ENCODE measurements at regions not wholly inside any gene's neighbourhood (a gene's known extent, or its start where the extent isn't known, plus 50 kb on each side); places are given as distances from the start of the nearest gene placed in this dataset.

DNA sequence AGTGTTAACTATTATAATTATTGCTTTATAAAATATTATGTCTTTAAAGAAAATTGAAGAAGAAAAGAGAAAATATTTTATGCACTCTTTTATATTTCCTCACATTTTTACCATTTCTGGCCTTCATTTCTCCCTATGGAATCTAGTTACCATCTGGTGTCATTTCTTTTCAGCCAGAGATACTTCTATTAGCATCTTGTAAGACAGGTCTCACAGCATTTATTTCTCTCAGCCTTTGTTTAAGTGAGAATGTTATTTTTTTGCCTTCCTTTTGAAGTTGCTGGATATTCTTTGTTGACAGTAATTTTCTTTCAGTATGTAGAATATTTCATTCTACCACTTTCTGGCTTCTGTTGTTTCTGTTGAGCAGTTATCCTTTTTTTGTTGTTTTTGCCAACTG is 652.1 kb upstream of the CITED2 start:
- Histone ChIP-seq H3K27me3 (no peaks in the 10 kb centered on the region), H3K79me2 (no peaks in the 10 kb centered on the region), H3K4me3 (no peak overlapping the region), H3K27ac (no peak overlapping the region), H4K20me1 (ENCODE audit: insufficient read depth, poor library complexity, severe bottlenecking) (no peaks in the 10 kb centered on the region), H3K36me3 (replicated peaks; ENCODE audit: insufficient read depth, low read depth) (no peaks in the 10 kb centered on the region), H3K4me1 (ENCODE audit: insufficient read depth) (no peaks in the 10 kb centered on the region), H2AFZ (no peak overlapping the region), H3K9me2 (replicated peaks; ENCODE audit: insufficient read depth) (no peaks in the 10 kb centered on the region), H3K4me2 (no peak overlapping the region), H3K9me3 (ENCODE audit: low read depth) (no peaks in the 10 kb centered on the region)
- TF ChIP-seq EZH2 (IDR thresholded peaks at IDR 0.05; ENCODE audit: borderline replicate concordance) (no peak), EZH2phosphoT487 (IDR thresholded peaks at IDR 0.05; ENCODE audit: low read depth, severe bottlenecking, unreplicated experiment) (no peak)
- TF ChIP-seq, protein P1, sequence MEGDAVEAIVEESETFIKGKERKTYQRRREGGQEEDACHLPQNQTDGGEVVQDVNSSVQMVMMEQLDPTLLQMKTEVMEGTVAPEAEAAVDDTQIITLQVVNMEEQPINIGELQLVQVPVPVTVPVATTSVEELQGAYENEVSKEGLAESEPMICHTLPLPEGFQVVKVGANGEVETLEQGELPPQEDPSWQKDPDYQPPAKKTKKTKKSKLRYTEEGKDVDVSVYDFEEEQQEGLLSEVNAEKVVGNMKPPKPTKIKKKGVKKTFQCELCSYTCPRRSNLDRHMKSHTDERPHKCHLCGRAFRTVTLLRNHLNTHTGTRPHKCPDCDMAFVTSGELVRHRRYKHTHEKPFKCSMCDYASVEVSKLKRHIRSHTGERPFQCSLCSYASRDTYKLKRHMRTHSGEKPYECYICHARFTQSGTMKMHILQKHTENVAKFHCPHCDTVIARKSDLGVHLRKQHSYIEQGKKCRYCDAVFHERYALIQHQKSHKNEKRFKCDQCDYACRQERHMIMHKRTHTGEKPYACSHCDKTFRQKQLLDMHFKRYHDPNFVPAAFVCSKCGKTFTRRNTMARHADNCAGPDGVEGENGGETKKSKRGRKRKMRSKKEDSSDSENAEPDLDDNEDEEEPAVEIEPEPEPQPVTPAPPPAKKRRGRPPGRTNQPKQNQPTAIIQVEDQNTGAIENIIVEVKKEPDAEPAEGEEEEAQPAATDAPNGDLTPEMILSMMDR (IDR thresholded peaks at IDR 0.05; ENCODE audit: poor library complexity): no peak
- no peak for DNase-seq (ENCODE audit: low spot score)

DNA sequence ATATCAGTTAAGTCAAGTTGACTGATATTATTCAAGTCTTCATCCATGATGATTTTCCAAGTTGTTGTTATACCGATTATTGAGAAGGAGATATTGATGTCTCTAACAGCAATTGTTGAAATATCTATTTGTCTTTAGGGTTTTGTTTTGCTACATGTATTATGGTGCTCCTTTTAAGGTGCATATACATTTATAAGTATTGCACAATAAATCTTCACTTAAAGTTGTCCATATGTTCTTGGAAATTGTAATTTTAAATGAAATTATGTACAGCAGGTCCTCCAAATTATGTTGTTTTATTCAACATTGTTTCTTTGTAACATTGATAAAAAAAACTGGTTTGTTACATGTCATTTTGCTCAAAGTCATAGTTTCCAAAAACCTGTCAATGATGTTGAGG is 650.7 kb upstream of the CITED2 start:
- H3K36me3 ChIP-seq (replicated peaks; ENCODE audit: insufficient read depth, low read depth): no peaks in the 10 kb centered on the region
- no peaks in the 10 kb centered on the region for H4K20me1 ChIP-seq (ENCODE audit: insufficient read depth, poor library complexity, severe bottlenecking)
- H3K4me3 ChIP-seq: no peak overlapping the region
- no peaks in the 10 kb centered on the region for H3K79me2 ChIP-seq
- H3K27ac ChIP-seq: no peak overlapping the region
- TF ChIP-seq EZH2phosphoT487 (IDR thresholded peaks at IDR 0.05; ENCODE audit: low read depth, severe bottlenecking, unreplicated experiment) (no peak), EZH2 (IDR thresholded peaks at IDR 0.05; ENCODE audit: borderline replicate concordance) (no peak)
- TF ChIP-seq, protein P1 (IDR thresholded peaks at IDR 0.05; ENCODE audit: poor library complexity): no peak
- no peak overlapping the region for H2AFZ ChIP-seq
- WGBS (ENCODE audit: low lambda C conversion rate, missing lambda C conversion rate): 97% methylated on average over 1 of the region's 1 CpG
- no peaks in the 10 kb centered on the region for H3K9me3 ChIP-seq (ENCODE audit: low read depth)
- no peaks in the 10 kb centered on the region for H3K4me1 ChIP-seq (ENCODE audit: insufficient read depth)
- DNase-seq (ENCODE audit: low spot score): no peak
- no peak overlapping the region for H3K4me2 ChIP-seq
- H3K9me2 ChIP-seq (replicated peaks; ENCODE audit: insufficient read depth): no peaks in the 10 kb centered on the region
- no peaks in the 10 kb centered on the region for H3K27me3 ChIP-seq

DNA sequence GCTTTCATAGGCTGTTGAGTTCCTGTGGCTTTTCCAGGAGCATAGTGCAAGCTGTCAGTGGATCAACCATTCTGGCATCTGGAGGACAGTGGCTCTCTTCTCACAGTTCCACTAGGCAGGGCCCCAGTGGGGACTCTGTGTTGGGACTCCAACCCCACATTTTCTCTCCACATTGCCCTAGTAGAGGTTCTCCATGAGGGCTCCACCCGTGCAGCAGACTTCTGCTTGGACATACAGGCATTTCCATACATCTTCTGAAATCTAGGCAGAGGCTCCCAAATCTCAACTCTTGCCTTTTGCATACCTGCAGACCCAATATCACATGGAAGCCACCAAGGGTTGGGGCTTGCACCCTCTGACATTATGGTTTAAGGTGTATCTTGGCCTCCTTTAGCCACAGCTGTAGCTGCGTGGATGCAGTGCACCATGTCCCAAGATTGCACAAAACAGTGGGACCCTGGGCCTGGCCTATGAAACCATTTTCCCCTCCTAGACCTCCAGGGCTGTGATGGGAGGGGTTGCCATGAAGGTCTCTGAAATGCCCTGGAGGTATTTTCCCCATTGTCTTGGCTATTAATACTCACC is 645.9 kb upstream of the CITED2 start:
- DNase-seq (ENCODE audit: low spot score): no peak
- Histone ChIP-seq H3K4me3 (no peak overlapping the region), H2AFZ (no peak overlapping the region), H3K4me1 (ENCODE audit: insufficient read depth) (peaks cover 15% of the 10 kb centered on the region), H3K27ac (no peak overlapping the region), H3K79me2 (no peaks in the 10 kb centered on the region), H4K20me1 (ENCODE audit: insufficient read depth, poor library complexity, severe bottlenecking) (no peaks in the 10 kb centered on the region), H3K9me2 (replicated peaks; ENCODE audit: insufficient read depth) (no peaks in the 10 kb centered on the region), H3K4me2 (no peak overlapping the region), H3K27me3 (no peaks in the 10 kb centered on the region), H3K9me3 (ENCODE audit: low read depth) (no peaks in the 10 kb centered on the region), H3K36me3 (replicated peaks; ENCODE audit: insufficient read depth, low read depth) (no peaks in the 10 kb centered on the region)
- WGBS (ENCODE audit: low lambda C conversion rate, missing lambda C conversion rate): 89% methylated on average over 2 of the region's 2 CpGs
- TF ChIP-seq, protein P1 (IDR thresholded peaks at IDR 0.05; ENCODE audit: poor library complexity): no peak
- no peak for TF ChIP-seq EZH2phosphoT487 (IDR thresholded peaks at IDR 0.05; ENCODE audit: low read depth, severe bottlenecking, unreplicated experiment)
- TF ChIP-seq EZH2 (IDR thresholded peaks at IDR 0.05; ENCODE audit: borderline replicate concordance): no peak

DNA sequence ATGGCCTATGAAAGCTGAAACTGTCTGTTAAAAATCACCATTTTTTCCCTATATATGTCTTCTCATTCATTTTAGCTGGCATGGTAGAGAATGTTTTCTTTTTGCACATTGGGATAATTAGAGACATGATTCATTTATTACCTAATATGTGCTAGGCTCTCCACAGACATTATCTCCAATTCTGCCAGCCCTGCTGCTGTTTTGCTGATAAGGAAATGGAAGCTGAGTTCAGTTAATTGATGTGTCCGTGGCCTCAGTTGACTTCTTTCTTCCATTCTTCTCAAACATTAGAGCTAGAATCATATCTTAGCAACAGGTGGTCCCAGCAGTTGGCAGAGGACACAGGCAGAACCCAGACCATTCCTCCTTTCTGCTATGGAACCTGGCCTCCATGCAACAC is 644.1 kb upstream of the CITED2 start:
- Histone ChIP-seq H3K27me3 (no peaks in the 10 kb centered on the region), H3K79me2 (no peaks in the 10 kb centered on the region), H3K4me2 (no peak overlapping the region), H2AFZ (no peak overlapping the region), H3K9me2 (replicated peaks; ENCODE audit: insufficient read depth) (no peaks in the 10 kb centered on the region), H3K4me1 (ENCODE audit: insufficient read depth) (peaks cover 15% of the 10 kb centered on the region), H3K27ac (no peak overlapping the region), H3K4me3 (no peak overlapping the region), H3K36me3 (replicated peaks; ENCODE audit: insufficient read depth, low read depth) (no peaks in the 10 kb centered on the region), H3K9me3 (ENCODE audit: low read depth) (no peaks in the 10 kb centered on the region), H4K20me1 (ENCODE audit: insufficient read depth, poor library complexity, severe bottlenecking) (no peaks in the 10 kb centered on the region)
- WGBS (ENCODE audit: low lambda C conversion rate, missing lambda C conversion rate): 65% methylated on average over 1 of the region's 1 CpG
- peak; percentile 19 for DNase-seq (ENCODE audit: low spot score)
- TF ChIP-seq EZH2phosphoT487 (IDR thresholded peaks at IDR 0.05; ENCODE audit: low read depth, severe bottlenecking, unreplicated experiment): no peak

Measured in hepatocyte (in vitro differentiated cells).